Kidney epithelial cell (primary cell): ENCODE measurements at regions not wholly inside any gene's neighbourhood (a gene's known extent, or its start where the extent isn't known, plus 50 kb on each side); places are given as distances from the start of the nearest gene placed in this dataset.
A peak's percentile ranks its signal among the peaks of the same experiment; 100 is the strongest.

ENCODE experiments used
- DNase-seq: peaks from one replicate; pipeline ENCODE4 v3.0.0-alpha.2; 2010; ENCODE audit warnings: low read depth
- H3K27me3 ChIP-seq: 2 replicates; pipeline ENCODE4 v1.6.0; 2011; ENCODE audit warnings: low read length; ENCODE audit not compliant: control insufficient read depth, insufficient read depth
- H3K36me3 ChIP-seq: 2 replicates; pipeline ENCODE4 v1.5.1; 2011; ENCODE audit warnings: low read length; ENCODE audit not compliant: control insufficient read depth, insufficient read depth
- H3K4me3 ChIP-seq: 2 replicates; pipeline ENCODE4 v1.5.1; 2011; ENCODE audit warnings: low read depth, mild to moderate bottlenecking, control low read depth, low read length
- TF ChIP-seq, protein P1 (sequence below): IDR thresholded peaks from 2 replicates; pipeline ENCODE4 v1.5.1; 2011; ENCODE audit warnings: mild to moderate bottlenecking, moderate library complexity, low read length, control low read depth, inconsistent platforms; ENCODE audit not compliant: insufficient read depth, poor library complexity, severe bottlenecking

DNA sequence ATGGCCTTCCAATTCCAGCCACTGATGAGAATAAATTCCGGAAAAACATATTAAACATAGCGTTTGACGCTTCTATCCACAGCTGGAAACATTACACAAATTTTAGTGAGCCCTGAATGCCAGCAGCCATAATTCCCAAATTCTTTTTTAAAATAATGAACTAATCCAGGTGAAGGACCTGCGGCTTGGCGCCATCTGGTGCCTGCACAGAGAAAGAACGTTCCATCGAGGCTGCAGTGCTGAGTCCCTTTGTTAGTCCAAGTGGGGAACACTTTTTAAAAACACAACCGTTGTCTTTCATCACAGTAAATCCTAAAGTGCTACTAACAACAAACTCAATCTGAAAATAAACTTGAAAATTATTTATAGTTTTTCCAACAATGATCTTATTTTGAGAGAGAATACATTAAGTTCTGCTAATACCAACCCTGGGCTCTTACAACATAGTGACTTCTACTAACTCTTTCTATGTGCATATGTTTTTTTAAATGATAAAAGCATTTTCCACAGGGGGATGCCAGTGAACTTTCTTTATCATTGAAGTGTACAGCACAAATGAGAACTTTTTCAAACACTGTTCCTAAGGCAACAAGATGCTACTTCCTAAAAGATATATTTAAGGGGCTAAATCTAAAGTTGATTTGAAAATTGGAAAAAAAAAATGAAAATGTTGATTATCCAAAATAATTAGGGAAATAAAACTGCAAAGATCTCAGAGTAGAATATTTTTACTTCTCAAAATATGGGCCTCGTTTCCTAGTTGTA lies 166.9 kb upstream of the RNF32 start:
- no peaks in the 10 kb centered on the region for H3K36me3 ChIP-seq
- peaks cover 2% of the 10 kb centered on the region for H3K27me3 ChIP-seq
- H3K4me3 ChIP-seq, result no peak overlapping the region
- TF ChIP-seq, protein P1, sequence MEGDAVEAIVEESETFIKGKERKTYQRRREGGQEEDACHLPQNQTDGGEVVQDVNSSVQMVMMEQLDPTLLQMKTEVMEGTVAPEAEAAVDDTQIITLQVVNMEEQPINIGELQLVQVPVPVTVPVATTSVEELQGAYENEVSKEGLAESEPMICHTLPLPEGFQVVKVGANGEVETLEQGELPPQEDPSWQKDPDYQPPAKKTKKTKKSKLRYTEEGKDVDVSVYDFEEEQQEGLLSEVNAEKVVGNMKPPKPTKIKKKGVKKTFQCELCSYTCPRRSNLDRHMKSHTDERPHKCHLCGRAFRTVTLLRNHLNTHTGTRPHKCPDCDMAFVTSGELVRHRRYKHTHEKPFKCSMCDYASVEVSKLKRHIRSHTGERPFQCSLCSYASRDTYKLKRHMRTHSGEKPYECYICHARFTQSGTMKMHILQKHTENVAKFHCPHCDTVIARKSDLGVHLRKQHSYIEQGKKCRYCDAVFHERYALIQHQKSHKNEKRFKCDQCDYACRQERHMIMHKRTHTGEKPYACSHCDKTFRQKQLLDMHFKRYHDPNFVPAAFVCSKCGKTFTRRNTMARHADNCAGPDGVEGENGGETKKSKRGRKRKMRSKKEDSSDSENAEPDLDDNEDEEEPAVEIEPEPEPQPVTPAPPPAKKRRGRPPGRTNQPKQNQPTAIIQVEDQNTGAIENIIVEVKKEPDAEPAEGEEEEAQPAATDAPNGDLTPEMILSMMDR, result peak; percentile 85
- DNase-seq, result no peak

DNA sequence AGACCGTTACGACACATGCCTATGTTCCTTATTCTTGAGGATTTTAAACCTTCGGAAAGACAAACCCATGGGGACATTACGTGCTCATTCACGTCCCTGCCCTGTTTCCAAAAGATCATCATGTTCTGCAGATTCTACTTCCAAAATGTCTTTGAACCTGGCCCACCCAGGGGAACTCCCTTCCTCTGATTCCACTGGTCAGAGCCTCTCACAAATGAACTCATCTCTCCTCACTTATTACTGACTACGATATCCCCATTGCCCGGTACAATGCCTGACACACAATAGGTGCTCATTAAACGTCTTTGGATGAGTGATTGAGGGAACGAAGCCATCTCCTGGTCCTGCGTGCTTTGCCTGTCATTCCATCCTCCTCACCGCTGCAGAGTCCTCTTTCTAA lies 168.3 kb upstream of the RNF32 start:
- DNase-seq, result no peak
- Histone ChIP-seq H3K27me3 (no peaks in the 10 kb centered on the region), H3K4me3 (no peak overlapping the region), H3K36me3 (no peaks in the 10 kb centered on the region)
- TF ChIP-seq, protein P1, result no peak

DNA sequence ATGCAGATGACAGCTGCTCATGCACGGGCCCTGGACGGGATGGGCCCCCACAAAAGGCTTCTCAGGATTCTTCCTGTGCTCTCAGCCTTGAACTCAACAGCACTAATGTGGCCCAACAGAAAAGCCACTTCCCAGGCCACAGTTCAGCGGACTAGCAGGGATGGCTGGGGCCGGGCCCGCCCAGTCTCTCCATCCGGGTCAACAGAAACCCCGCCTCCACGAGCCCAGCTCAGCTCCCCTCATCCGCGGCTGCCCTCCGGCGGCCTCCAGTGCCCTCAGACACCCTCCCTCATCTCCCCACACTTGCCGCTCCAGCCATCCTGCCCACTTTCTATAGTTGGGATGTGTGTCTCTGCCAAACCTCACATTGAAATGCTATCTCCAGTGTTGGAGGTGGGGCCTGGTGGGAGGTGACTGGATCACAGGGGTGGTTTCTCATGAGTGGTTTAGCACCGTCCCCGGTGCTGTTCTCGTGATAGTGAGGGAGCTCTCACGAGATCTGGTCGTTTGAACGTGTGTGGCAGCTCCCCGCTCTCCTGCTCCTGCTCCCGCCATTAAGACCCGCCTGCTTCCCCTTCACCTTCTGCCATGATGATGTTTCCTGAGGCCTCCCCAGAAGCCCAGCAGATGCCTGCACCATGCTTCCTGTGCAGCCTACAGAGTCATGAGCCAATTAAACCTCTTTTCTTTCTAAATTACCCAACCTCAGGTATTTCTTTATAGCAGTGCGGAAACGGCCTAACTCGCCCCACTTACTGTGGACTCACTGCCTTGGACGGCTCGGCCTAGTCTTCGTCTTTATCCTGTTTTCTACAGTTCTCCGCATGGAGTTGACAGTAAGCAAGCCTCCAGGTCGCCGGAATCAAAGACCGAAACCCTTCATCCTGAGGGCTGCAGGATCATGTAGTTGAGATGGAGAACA lies 169.9 kb upstream of the RNF32 start:
- TF ChIP-seq, protein P1, result no peak
- Histone ChIP-seq H3K4me3 (no peak overlapping the region), H3K27me3 (peaks cover 2% of the 10 kb centered on the region), H3K36me3 (no peaks in the 10 kb centered on the region)
- DNase-seq, result no peak

DNA sequence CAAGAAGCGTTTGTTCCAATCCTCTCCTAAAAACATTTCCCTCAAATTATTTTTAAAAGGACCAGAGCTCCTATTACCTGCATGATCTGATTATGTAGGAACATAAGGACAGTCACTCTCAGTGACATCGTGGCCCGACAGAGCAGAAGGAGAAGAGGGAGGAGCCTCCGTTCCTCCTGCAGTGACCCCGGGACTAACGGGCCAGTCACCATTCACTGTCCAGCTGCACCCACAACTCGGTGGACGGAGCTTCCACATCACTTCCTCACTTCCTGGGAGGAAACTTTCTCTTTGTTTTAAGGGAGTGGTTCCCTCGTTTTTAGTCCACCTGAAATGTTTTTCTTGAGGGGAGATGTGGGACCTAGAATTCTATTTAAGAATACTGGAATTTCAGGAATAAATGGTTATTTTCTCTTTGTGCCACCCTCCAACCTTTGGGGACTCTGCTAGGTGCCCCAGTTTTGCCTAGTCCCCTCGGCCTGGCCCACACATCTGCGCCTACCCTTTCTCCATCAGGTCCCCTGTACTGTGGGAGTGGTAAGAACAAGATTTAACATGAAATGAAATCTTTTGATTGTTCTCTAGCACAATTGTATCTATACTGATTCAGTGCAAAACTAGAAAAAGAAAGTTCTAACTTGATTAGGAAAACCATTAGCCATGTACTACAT lies 173.5 kb upstream of the RNF32 start:
- no peak for DNase-seq
- TF ChIP-seq, protein P1, result no peak
- no peaks in the 10 kb centered on the region for H3K36me3 ChIP-seq
- peaks cover 11% of the 10 kb centered on the region for H3K27me3 ChIP-seq
- no peak overlapping the region for H3K4me3 ChIP-seq

DNA sequence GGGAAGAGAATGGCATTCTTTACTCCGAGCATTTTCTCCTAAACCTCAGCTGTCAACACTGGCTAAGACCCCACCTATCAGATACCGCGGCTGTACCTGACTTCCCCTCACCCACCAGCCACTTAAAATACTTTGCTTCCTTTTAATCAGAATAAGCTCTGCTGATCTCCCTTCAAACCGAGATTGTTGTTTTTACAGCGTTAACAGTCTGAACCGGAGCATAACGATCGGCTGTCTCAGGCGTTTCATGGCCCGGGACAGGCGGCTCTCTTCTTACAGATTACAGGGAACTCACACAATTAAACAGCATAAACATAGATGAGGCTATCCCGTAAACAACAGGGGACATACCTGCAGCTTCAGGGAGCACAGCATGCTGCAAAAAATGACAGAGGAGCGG lies 174.3 kb upstream of the RNF32 start:
- no peak overlapping the region for H3K4me3 ChIP-seq
- DNase-seq, result no peak
- TF ChIP-seq, protein P1, result no peak
- no peaks in the 10 kb centered on the region for H3K36me3 ChIP-seq
- peaks cover 11% of the 10 kb centered on the region for H3K27me3 ChIP-seq
